ENCODE measurements at regions not wholly inside any gene's neighbourhood (a gene's known extent, or its start where the extent isn't known, plus 50 kb on each side); places are given as distances from the start of the nearest gene placed in this dataset.
A peak's percentile ranks its signal among the peaks of the same experiment; 100 is the strongest.

DNA sequence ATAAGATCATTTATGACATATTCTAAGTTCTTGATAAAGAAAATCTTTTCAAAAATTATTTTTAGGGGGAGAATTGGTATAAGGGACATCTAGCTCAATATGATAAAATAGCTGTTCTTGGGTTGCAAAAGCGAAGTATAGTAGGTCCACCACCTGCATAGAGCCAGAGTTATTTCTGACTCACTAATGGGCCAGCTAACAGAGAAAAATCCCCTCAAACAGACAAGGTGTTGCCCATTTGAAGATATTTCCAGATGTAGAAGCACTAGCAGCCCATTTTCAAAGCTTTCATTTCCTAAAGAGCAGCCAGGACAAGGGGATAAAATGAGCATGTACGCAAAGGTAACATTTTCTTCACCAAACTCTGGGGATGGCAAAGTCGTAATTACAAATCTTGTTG lies 165.7 kb upstream of the FN1 start:
- Histone ChIP-seq H2AFZ (no peak overlapping the region), H4K20me1 (ENCODE audit: insufficient read depth) (no peaks in the 10 kb centered on the region), H3F3A (ENCODE audit: insufficient read depth) (peaks cover 70% of the 10 kb centered on the region), H3K4me2 (ENCODE audit: unreplicated experiment) (peak overlapping the region; percentile 43), H3K9me3 (ENCODE audit: low read depth) (no peaks in the 10 kb centered on the region), H3K9me2 (ENCODE audit: insufficient read depth) (no peaks in the 10 kb centered on the region), H3K79me2 (ENCODE audit: insufficient read depth) (no peaks in the 10 kb centered on the region), H3K27me3 (replicated peaks; ENCODE audit: insufficient read depth) (no peaks in the 10 kb centered on the region), H3K4me3 (no peak overlapping the region), H3K27ac (no peak overlapping the region), H3K4me1 (ENCODE audit: insufficient read depth) (peaks cover 55% of the 10 kb centered on the region), H3K9ac (no peak overlapping the region), H3K36me3 (ENCODE audit: low read depth) (no peaks in the 10 kb centered on the region)
- WGBS, 2 experiments (ENCODE audit: low coverage in 1 of 2, low lambda C conversion rate in 2 of 2, missing lambda C conversion rate in 2 of 2) = 74 to 78% methylated on average over 3 of the region's 3 CpGs
- in situ Hi-C loops (cut with MboI) = no loop called here
- TF ChIP-seq EZH2 (IDR thresholded peaks at IDR 0.05; ENCODE audit: insufficient read depth, poor library complexity, severe bottlenecking) = no peak
- no peak for TF ChIP-seq EZH2phosphoT487 (IDR thresholded peaks at IDR 0.05; ENCODE audit: insufficient read depth, low read depth)
- no peak for DNase-seq

DNA sequence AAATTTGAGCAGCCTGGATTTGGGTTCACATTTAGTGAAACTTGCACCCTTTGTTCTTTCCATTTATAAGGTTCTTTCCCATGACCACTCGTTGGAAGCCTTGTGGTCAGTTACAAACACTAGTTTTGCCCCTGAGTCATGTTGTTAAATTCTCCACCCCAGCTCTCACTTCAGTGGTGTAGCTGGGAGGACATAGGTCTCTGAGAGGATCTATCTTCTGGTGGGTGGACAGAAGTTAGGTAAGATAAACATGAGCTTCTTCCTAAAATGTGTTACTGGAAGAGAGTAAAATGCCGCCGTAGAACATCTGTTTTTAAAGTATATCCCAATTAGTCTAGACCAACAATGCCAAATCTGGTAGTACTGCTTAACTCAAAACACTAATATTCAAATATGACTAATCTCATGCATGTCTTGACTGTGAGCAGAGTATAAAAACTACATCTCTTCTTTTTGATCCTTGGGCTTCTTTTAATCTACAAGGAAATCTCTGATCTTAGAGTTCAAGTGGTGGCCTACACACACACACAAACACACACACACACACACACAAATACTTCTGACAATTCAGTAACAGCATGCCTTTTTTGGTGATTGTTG lies 162.6 kb upstream of the FN1 start:
- peak; percentile 92 for DNase-seq
- WGBS, 2 experiments (ENCODE audit: low coverage in 1 of 2, low lambda C conversion rate in 2 of 2, missing lambda C conversion rate in 2 of 2) = 1 to 4% methylated on average over 3 of the region's 3 CpGs
- Histone ChIP-seq H3K27me3 (replicated peaks; ENCODE audit: insufficient read depth) (no peaks in the 10 kb centered on the region), H3K9ac (0 out of 2 replicates have a peak overlapping the region, but pooled peaks have one; percentile 4), H2AFZ (no peak overlapping the region), H3K27ac (peak overlapping the region; percentile 69), H3K79me2 (ENCODE audit: insufficient read depth) (no peaks in the 10 kb centered on the region), H3K4me1 (ENCODE audit: insufficient read depth) (peaks cover 69% of the 10 kb centered on the region), H3F3A (ENCODE audit: insufficient read depth) (peaks cover 67% of the 10 kb centered on the region), H3K9me3 (ENCODE audit: low read depth) (no peaks in the 10 kb centered on the region), H3K9me2 (ENCODE audit: insufficient read depth) (no peaks in the 10 kb centered on the region), H3K4me3 (no peak overlapping the region), H4K20me1 (ENCODE audit: insufficient read depth) (no peaks in the 10 kb centered on the region), H3K36me3 (ENCODE audit: low read depth) (no peaks in the 10 kb centered on the region), H3K4me2 (ENCODE audit: unreplicated experiment) (peak overlapping the region; percentile 8)
- TF ChIP-seq EZH2phosphoT487 (IDR thresholded peaks at IDR 0.05; ENCODE audit: insufficient read depth, low read depth) (no peak), EZH2 (IDR thresholded peaks at IDR 0.05; ENCODE audit: insufficient read depth, poor library complexity, severe bottlenecking) (no peak)
- in situ Hi-C loops (cut with MboI) = no loop called here

DNA sequence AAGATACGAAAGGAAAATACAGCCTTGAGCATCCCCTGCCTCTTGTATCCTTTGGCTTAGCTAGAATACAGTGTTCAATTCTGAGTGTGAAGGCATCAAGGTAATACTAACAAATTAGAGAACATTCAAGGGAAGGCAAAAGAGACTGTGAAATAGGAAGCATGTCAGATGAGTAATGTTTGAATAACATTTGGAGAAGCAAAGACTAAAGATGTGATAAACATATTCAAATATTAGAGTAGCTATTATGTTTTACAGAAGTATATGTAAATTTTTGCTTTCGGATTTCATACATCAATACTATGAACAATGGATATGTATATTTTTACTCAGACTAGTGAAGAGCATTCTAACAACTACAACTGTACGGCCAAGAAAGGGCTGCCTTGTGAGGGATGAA lies 161.7 kb upstream of the FN1 start:
- Histone ChIP-seq H3K79me2 (ENCODE audit: insufficient read depth) (no peaks in the 10 kb centered on the region), H2AFZ (no peak overlapping the region), H3K9ac (no peak overlapping the region), H3K36me3 (ENCODE audit: low read depth) (no peaks in the 10 kb centered on the region), H3F3A (ENCODE audit: insufficient read depth) (peaks cover 58% of the 10 kb centered on the region), H4K20me1 (ENCODE audit: insufficient read depth) (no peaks in the 10 kb centered on the region), H3K9me2 (ENCODE audit: insufficient read depth) (no peaks in the 10 kb centered on the region), H3K4me2 (ENCODE audit: unreplicated experiment) (peak overlapping the region; percentile 7), H3K27me3 (replicated peaks; ENCODE audit: insufficient read depth) (no peaks in the 10 kb centered on the region), H3K27ac (peak overlapping the region; percentile 69), H3K4me3 (no peak overlapping the region), H3K9me3 (ENCODE audit: low read depth) (no peaks in the 10 kb centered on the region), H3K4me1 (ENCODE audit: insufficient read depth) (peaks cover 62% of the 10 kb centered on the region)
- WGBS, 2 experiments (ENCODE audit: low coverage in 1 of 2, low lambda C conversion rate in 2 of 2, missing lambda C conversion rate in 2 of 2) = 95 to 100% methylated on average over 3 of the region's 3 CpGs
- in situ Hi-C loops (cut with MboI) = no loop called here
- no peak for DNase-seq
- no peak for TF ChIP-seq EZH2phosphoT487 (IDR thresholded peaks at IDR 0.05; ENCODE audit: insufficient read depth, low read depth)
- TF ChIP-seq EZH2 (IDR thresholded peaks at IDR 0.05; ENCODE audit: insufficient read depth, poor library complexity, severe bottlenecking) = no peak

DNA sequence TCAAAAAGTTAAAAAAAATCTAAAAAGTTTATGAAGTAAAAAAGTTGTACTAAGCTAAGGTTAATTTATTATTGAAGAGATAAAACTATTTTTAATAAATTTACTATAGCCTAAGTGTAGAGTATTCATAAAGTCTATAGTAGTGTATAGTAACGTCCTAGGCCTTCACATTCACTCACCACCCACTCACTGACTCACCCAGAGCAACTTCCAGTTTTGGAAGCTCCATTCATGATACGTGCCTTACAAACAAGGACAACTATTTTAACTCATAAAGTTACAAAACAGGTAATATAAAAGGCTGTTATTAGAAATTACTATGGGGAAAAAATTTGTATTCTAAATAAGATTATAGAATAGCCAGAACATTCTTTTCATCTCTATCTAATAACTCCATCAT lies 158.9 kb upstream of the FN1 start:
- Histone ChIP-seq H3K4me2 (ENCODE audit: unreplicated experiment) (no peak overlapping the region), H3K9ac (no peak overlapping the region), H4K20me1 (ENCODE audit: insufficient read depth) (no peaks in the 10 kb centered on the region), H3K9me2 (ENCODE audit: insufficient read depth) (no peaks in the 10 kb centered on the region), H3K9me3 (ENCODE audit: low read depth) (no peaks in the 10 kb centered on the region), H3K36me3 (ENCODE audit: low read depth) (no peaks in the 10 kb centered on the region), H3K27ac (peak overlapping the region; percentile 19; the same call in 1 of the 2 replicates), H3F3A (ENCODE audit: insufficient read depth) (peaks cover 50% of the 10 kb centered on the region), H3K79me2 (ENCODE audit: insufficient read depth) (no peaks in the 10 kb centered on the region), H2AFZ (no peak overlapping the region), H3K4me3 (no peak overlapping the region), H3K4me1 (ENCODE audit: insufficient read depth) (peaks cover 58% of the 10 kb centered on the region), H3K27me3 (replicated peaks; ENCODE audit: insufficient read depth) (no peaks in the 10 kb centered on the region)
- DNase-seq = peak; percentile 74
- 0 to 2% methylated on average over 2 of the region's 2 CpGs for WGBS, 2 experiments (ENCODE audit: low coverage in 1 of 2, low lambda C conversion rate in 2 of 2, missing lambda C conversion rate in 2 of 2)
- no peak for TF ChIP-seq EZH2phosphoT487 (IDR thresholded peaks at IDR 0.05; ENCODE audit: insufficient read depth, low read depth)
- no peak for TF ChIP-seq EZH2 (IDR thresholded peaks at IDR 0.05; ENCODE audit: insufficient read depth, poor library complexity, severe bottlenecking)
- in situ Hi-C loops (cut with MboI) = no loop called here
